Neural cell (in vitro differentiated cells): ENCODE measurements at regions not wholly inside any gene's neighbourhood (a gene's known extent, or its start where the extent isn't known, plus 50 kb on each side); places are given as distances from the start of the nearest gene placed in this dataset.

Experiments
- EP300 ChIP-seq: fragments of 450-650 bp; conservative IDR thresholded peaks from 2 replicates; pipeline ENCODE4 v1.6.1; 2014; ENCODE audit warnings: antibody characterized with exemption, mild to moderate bottlenecking, moderate library complexity; ENCODE audit not compliant: poor library complexity, severe bottlenecking
- EZH2 ChIP-seq: fragments of 200-600, 300-800 bp; shearing (Covaris generic), sonication (generic); IDR thresholded peaks from 2 replicates; pipeline ENCODE4 v1.6.1; 2014; ENCODE audit warnings: antibody characterized with exemption, low read length, borderline replicate concordance, mild to moderate bottlenecking; ENCODE audit not compliant: insufficient read depth, poor library complexity, severe bottlenecking
- MXI1 ChIP-seq: fragments of 450-650 bp; conservative IDR thresholded peaks from 2 replicates; pipeline ENCODE4 v1.6.1; 2014; ENCODE audit warnings: antibody characterized with exemption, mild to moderate bottlenecking; ENCODE audit not compliant: poor library complexity, severe bottlenecking
- POLR2AphosphoS5 ChIP-seq: IDR thresholded peaks from 2 replicates; pipeline ENCODE4 v1.6.1; 2012
- RAD21 ChIP-seq: fragments of 450-650 bp; conservative IDR thresholded peaks from 2 replicates; pipeline ENCODE4 v1.6.1; 2014; ENCODE audit warnings: antibody characterized with exemption, mild to moderate bottlenecking, moderate library complexity
- SMC3 ChIP-seq: fragments of 450-650 bp; conservative IDR thresholded peaks from 2 replicates; pipeline ENCODE4 v1.6.1; 2014; ENCODE audit warnings: antibody characterized with exemption, mild to moderate bottlenecking, moderate library complexity; ENCODE audit not compliant: poor library complexity
- TAF1 ChIP-seq: IDR thresholded peaks from 2 replicates; pipeline ENCODE4 v1.6.1; 2012; ENCODE audit warnings: low read depth
- TF ChIP-seq, protein P1 (sequence below): fragments of 450-650 bp; IDR thresholded peaks from 2 replicates; pipeline ENCODE4 v1.5.1; 2014; ENCODE audit warnings: antibody characterized with exemption, mild to moderate bottlenecking, moderate library complexity; ENCODE audit not compliant: poor library complexity, severe bottlenecking
- TF ChIP-seq, protein P2 (sequence below): IDR thresholded peaks from 2 replicates; pipeline ENCODE4 v1.6.1; 2012; ENCODE audit warnings: borderline replicate concordance

DNA sequence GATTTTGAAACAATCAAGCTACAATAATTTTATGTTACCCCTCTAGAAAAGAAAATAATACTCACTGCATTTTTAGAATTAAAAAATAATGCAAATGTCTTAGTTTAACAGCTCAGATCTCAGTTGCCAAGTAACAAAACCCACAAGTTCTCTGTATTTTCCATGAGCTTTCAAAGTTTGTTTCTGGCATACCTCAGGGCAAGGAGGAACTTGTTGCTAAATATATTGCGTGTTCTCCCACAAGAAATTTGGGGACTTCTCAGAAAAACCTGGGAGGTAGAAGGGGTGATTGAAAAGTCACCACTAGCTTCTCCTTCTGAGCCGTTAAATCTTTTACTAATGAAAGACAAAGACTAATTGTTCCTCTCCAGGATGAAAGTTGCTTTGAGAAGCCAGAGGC is 236.8 kb upstream of the MARCKS start:
- TF ChIP-seq EZH2 (no peak), POLR2AphosphoS5 (no peak), EP300 (no peak), RAD21 (no peak), TAF1 (no peak), MXI1 (no peak), SMC3 (no peak)
- TF ChIP-seq, protein P1, sequence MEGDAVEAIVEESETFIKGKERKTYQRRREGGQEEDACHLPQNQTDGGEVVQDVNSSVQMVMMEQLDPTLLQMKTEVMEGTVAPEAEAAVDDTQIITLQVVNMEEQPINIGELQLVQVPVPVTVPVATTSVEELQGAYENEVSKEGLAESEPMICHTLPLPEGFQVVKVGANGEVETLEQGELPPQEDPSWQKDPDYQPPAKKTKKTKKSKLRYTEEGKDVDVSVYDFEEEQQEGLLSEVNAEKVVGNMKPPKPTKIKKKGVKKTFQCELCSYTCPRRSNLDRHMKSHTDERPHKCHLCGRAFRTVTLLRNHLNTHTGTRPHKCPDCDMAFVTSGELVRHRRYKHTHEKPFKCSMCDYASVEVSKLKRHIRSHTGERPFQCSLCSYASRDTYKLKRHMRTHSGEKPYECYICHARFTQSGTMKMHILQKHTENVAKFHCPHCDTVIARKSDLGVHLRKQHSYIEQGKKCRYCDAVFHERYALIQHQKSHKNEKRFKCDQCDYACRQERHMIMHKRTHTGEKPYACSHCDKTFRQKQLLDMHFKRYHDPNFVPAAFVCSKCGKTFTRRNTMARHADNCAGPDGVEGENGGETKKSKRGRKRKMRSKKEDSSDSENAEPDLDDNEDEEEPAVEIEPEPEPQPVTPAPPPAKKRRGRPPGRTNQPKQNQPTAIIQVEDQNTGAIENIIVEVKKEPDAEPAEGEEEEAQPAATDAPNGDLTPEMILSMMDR, result no peak
- TF ChIP-seq, protein P2, sequence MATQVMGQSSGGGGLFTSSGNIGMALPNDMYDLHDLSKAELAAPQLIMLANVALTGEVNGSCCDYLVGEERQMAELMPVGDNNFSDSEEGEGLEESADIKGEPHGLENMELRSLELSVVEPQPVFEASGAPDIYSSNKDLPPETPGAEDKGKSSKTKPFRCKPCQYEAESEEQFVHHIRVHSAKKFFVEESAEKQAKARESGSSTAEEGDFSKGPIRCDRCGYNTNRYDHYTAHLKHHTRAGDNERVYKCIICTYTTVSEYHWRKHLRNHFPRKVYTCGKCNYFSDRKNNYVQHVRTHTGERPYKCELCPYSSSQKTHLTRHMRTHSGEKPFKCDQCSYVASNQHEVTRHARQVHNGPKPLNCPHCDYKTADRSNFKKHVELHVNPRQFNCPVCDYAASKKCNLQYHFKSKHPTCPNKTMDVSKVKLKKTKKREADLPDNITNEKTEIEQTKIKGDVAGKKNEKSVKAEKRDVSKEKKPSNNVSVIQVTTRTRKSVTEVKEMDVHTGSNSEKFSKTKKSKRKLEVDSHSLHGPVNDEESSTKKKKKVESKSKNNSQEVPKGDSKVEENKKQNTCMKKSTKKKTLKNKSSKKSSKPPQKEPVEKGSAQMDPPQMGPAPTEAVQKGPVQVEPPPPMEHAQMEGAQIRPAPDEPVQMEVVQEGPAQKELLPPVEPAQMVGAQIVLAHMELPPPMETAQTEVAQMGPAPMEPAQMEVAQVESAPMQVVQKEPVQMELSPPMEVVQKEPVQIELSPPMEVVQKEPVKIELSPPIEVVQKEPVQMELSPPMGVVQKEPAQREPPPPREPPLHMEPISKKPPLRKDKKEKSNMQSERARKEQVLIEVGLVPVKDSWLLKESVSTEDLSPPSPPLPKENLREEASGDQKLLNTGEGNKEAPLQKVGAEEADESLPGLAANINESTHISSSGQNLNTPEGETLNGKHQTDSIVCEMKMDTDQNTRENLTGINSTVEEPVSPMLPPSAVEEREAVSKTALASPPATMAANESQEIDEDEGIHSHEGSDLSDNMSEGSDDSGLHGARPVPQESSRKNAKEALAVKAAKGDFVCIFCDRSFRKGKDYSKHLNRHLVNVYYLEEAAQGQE, result no peak
